Natural killer cell (primary cell): ENCODE measurements at regions not wholly inside any gene's neighbourhood (a gene's known extent, or its start where the extent isn't known, plus 50 kb on each side); places are given as distances from the start of the nearest gene placed in this dataset.

ENCODE experiments used
- ATAC-seq, 3 donors: fragments of 150-1000 bp in 2 of 3; fragments of 200-7000 bp in 1 of 3; cut with Tn5 transposase; 1 replicate in 1 of 3; 2 replicates in 2 of 3; pipeline ENCODE4 v1.10.0; 2021; ENCODE audit warnings: mild to moderate bottlenecking in 2 of 3, moderate library complexity in 2 of 3
- DNase-seq, 2 donors: peaks; one replicate each; pipeline versions ENCODE4 v3.0.0 to v3.0.0-alpha.2; 2013 to 2021; ENCODE audit warnings: mixed read lengths in 1 of 2
- H3K27ac ChIP-seq: one replicate; pipeline ENCODE4 v1.5.1; 2013; ENCODE audit warnings: mild to moderate bottlenecking, low read length
- H3K27me3 ChIP-seq: one replicate; pipeline ENCODE4 v1.6.1; 2013; ENCODE audit warnings: low read length; ENCODE audit not compliant: control insufficient read depth, insufficient read depth
- H3K36me3 ChIP-seq: one replicate; pipeline ENCODE4 v1.6.1; 2013; ENCODE audit warnings: low read length; ENCODE audit not compliant: control insufficient read depth, insufficient read depth
- H3K4me1 ChIP-seq: one replicate; pipeline ENCODE4 v1.6.1; 2013; ENCODE audit warnings: low read length; ENCODE audit not compliant: control insufficient read depth, insufficient read depth
- H3K4me3 ChIP-seq: one replicate; pipeline ENCODE4 v1.5.1; 2013; ENCODE audit warnings: low read length
- H3K9me3 ChIP-seq: one replicate; pipeline ENCODE4 v1.6.1; 2013; ENCODE audit warnings: low read length; ENCODE audit not compliant: control insufficient read depth, insufficient read depth
- H3K27ac Mint-ChIP-seq, 2 donors: one replicate each; pipeline ENCODE4 v1.8.0; 2022; ENCODE audit warnings: mild to moderate bottlenecking in 2 of 2, mixed read lengths in 2 of 2, moderate library complexity in 1 of 2
- H3K27me3 Mint-ChIP-seq, 2 donors: one replicate each; pipeline ENCODE4 v1.8.0; 2022; ENCODE audit warnings: low read depth in 2 of 2, mixed read lengths in 2 of 2
- H3K36me3 Mint-ChIP-seq: one replicate; pipeline ENCODE4 v1.8.0; 2022; ENCODE audit warnings: mixed read lengths
- H3K4me1 Mint-ChIP-seq, 2 donors: one replicate each; pipeline ENCODE4 v1.8.0; 2022; ENCODE audit warnings: mixed read lengths in 2 of 2
- H3K4me3 Mint-ChIP-seq: one replicate; pipeline ENCODE4 v1.8.0; 2022; ENCODE audit warnings: mild to moderate bottlenecking, moderate library complexity, mixed read lengths
- H3K9me3 Mint-ChIP-seq, 2 donors: one replicate each; pipeline ENCODE4 v1.8.0; 2022; ENCODE audit warnings: mixed read lengths in 2 of 2
- WGBS: methylation state at CpG from one replicate; pipeline ENCODE4 v1.1.7; 2013; ENCODE audit warnings: missing lambda C conversion rate; ENCODE audit not compliant: insufficient coverage; 5-methylcytosine and 5-hydroxymethylcytosine counted together
- intact Hi-C: fragments of 100-400 bp; cut with micrococcal nuclease; formaldehyde crosslinking; loops from one replicate; pipeline ENCODE4 v1.14.2; 2022
- TF ChIP-seq, protein P1 (sequence below): fragments of 200-600 bp; IDR thresholded peaks from one replicate; pipeline ENCODE4 v1.8.0; 2022; ENCODE audit warnings: antibody characterized with exemption

DNA sequence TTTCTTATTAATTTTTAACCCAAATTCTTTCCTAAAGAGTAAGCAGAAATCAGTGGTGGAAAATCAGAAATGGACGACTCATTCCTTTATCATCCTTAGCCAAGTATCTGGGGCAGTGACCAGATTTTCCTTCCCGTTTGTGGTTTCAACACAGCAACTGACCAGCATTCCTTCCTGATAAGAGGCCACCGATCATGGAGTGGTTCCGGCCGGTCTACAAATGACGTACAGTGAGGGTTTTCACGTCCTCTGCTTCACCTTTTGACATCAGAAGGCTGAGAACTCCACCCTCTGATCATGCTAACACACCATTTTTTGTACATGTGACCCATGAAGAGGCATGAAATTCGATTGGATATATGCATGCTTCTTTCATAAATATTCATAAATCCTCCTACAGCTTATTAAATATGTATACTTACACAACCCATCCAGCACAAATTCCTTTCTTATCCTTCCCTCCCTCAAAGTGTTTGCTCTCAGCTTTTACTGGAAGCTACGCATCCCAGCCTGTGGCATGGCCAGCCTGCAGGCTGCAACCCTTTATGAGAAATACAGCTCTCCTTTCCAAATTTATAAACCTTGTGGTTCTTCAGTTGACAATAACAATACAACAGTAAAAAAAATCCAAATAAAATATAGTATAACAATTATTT, 173.0 kb upstream of the CASK start:
- Mint-ChIP-seq H3K4me1 (peaks cover 6 to 9% of the 10 kb centered on the region in 2 donors), H3K27ac (no peak overlapping the region), H3K4me3 (no peak overlapping the region), H3K9me3 (no peaks in the 10 kb centered on the region), H3K36me3 (no peaks in the 10 kb centered on the region), H3K27me3 (peaks cover 0 to 21% of the 10 kb centered on the region in 2 donors)
- Histone ChIP-seq H3K4me1 (peaks cover 4% of the 10 kb centered on the region), H3K27ac (no peak overlapping the region), H3K4me3 (no peak overlapping the region), H3K9me3 (no peaks in the 10 kb centered on the region), H3K27me3 (no peaks in the 10 kb centered on the region), H3K36me3 (no peaks in the 10 kb centered on the region)
- intact Hi-C loops: no loop called here
- DNase-seq (no peak), ATAC-seq (no peak)
- TF ChIP-seq, protein P1, sequence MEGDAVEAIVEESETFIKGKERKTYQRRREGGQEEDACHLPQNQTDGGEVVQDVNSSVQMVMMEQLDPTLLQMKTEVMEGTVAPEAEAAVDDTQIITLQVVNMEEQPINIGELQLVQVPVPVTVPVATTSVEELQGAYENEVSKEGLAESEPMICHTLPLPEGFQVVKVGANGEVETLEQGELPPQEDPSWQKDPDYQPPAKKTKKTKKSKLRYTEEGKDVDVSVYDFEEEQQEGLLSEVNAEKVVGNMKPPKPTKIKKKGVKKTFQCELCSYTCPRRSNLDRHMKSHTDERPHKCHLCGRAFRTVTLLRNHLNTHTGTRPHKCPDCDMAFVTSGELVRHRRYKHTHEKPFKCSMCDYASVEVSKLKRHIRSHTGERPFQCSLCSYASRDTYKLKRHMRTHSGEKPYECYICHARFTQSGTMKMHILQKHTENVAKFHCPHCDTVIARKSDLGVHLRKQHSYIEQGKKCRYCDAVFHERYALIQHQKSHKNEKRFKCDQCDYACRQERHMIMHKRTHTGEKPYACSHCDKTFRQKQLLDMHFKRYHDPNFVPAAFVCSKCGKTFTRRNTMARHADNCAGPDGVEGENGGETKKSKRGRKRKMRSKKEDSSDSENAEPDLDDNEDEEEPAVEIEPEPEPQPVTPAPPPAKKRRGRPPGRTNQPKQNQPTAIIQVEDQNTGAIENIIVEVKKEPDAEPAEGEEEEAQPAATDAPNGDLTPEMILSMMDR: no peak
- WGBS: 96% methylated on average over 9 of the region's 9 CpGs

DNA sequence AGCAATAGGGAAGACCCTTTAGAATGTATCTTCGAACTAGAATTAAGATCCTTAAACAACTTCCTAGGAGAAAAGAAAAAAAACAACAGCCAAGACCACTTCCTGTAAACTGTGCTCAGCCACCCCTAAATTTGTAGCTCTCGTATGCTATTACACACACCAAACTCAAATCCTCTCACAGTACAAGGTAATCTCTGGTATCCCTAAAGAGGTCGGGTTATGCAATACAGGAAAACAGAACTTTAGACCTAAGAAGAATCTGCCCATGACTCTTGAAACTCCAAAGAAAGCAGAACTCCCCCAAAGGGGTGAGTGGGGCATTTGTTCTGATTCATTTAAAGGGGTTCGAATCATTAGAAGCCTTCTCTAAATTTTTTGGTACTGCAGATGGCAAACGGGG, 170.9 kb upstream of the CASK start:
- H3K9me3 Mint-ChIP-seq: no peaks in the 10 kb centered on the region
- peaks cover 0 to 29% of the 10 kb centered on the region in 2 donors for H3K27me3 Mint-ChIP-seq
- peak overlapping the region in 1 of 2 donors; percentile 58 for H3K27ac Mint-ChIP-seq
- WGBS: 60% methylated on average over 1 of the region's 5 CpGs
- Histone ChIP-seq H3K27me3 (no peaks in the 10 kb centered on the region), H3K4me3 (no peak overlapping the region), H3K4me1 (peaks cover 4% of the 10 kb centered on the region), H3K27ac (no peak overlapping the region), H3K9me3 (no peaks in the 10 kb centered on the region), H3K36me3 (no peaks in the 10 kb centered on the region)
- peak overlapping the region; percentile 43 for H3K4me3 Mint-ChIP-seq
- H3K36me3 Mint-ChIP-seq: no peaks in the 10 kb centered on the region
- peaks cover 6 to 9% of the 10 kb centered on the region in 2 donors for H3K4me1 Mint-ChIP-seq
- DNase-seq (no peak), ATAC-seq (no peak)
- TF ChIP-seq, protein P1: no peak
- intact Hi-C loops: no loop called here

DNA sequence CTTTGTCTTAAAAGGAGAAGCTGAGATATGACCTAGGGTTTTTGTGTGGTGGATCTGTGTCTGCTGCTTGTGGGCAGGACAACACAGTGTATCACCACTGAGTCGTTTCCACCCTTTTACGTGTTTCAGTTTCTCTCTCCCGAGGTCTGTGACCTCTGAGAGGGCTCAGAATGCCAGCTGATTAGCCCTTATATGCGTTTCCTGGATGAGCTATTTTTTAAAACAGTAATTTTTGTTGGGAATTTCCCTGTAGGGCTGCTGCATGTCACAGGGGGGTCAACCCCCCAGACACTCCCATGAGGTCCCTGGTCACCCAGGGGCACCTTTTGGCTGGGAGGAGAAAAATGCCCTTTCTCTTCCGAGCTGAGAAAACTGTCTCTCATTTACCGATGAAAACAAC, 170.4 kb upstream of the CASK start:
- Mint-ChIP-seq H3K4me1 (peaks cover 6 to 9% of the 10 kb centered on the region in 2 donors), H3K36me3 (no peaks in the 10 kb centered on the region), H3K27me3 (peaks cover 0 to 29% of the 10 kb centered on the region in 2 donors), H3K27ac (peak overlapping the region in 1 of 2 donors; percentile 58), H3K9me3 (no peaks in the 10 kb centered on the region), H3K4me3 (peak overlapping the region; percentile 43)
- Histone ChIP-seq H3K4me1 (peaks cover 4% of the 10 kb centered on the region), H3K9me3 (no peaks in the 10 kb centered on the region), H3K36me3 (no peaks in the 10 kb centered on the region), H3K27ac (no peak overlapping the region), H3K27me3 (no peaks in the 10 kb centered on the region), H3K4me3 (no peak overlapping the region)
- TF ChIP-seq, protein P1: no peak
- WGBS: 43% methylated on average over 3 of the region's 6 CpGs
- peak in 1 of 2 donors; percentile 14 for DNase-seq
- intact Hi-C loops: no loop called here
- ATAC-seq: peak in 1 of 3 donors; percentile 66

DNA sequence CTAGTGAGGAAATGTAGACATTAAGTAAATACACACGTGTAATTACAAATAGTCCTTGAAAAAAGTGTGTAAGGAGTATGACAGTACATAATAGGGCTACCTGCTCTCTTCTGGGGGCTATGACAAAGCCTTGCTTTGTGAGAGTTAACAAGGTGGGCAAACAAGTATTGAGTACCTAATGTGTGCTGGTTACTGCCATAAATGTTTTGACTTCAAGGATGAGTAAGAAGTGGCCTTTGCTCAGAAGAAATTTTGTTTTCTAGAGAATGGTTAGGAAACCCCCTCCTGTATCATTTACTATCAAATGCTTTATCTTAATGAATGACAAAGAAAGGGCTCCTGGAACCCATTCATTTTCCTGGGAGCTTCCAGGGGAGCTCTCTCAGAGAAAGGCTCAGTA, 167.0 kb upstream of the CASK start:
- Mint-ChIP-seq H3K36me3 (no peaks in the 10 kb centered on the region), H3K4me3 (no peak overlapping the region), H3K4me1 (peaks cover 6 to 9% of the 10 kb centered on the region in 2 donors), H3K9me3 (no peaks in the 10 kb centered on the region), H3K27ac (no peak overlapping the region), H3K27me3 (peaks cover 0 to 23% of the 10 kb centered on the region in 2 donors)
- ATAC-seq (no peak), DNase-seq (no peak)
- intact Hi-C loops: no loop called here
- no peak overlapping the region for H3K4me3 ChIP-seq
- 82% methylated on average over 1 of the region's 1 CpG for WGBS
- no peak overlapping the region for H3K27ac ChIP-seq
- H3K27me3 ChIP-seq: no peaks in the 10 kb centered on the region
- no peaks in the 10 kb centered on the region for H3K36me3 ChIP-seq
- H3K4me1 ChIP-seq: peaks cover 4% of the 10 kb centered on the region
- TF ChIP-seq, protein P1: no peak
- no peaks in the 10 kb centered on the region for H3K9me3 ChIP-seq
